ENCODE measurements at regions not wholly inside any gene's neighbourhood (a gene's known extent, or its start where the extent isn't known, plus 50 kb on each side); places are given as distances from the start of the nearest gene placed in this dataset.

GRCh38 chr2:122886479-122887145 is 1131.2 kb downstream of the TSN start:
- TF ChIP-seq CTCF (IDR thresholded peaks at IDR 0.05) (no peak), POLR2A (IDR thresholded peaks at IDR 0.05) (no peak)

Measured in esophagus squamous epithelium (tissue), 4 donors.